Heart left ventricle (tissue), 13 donors: ENCODE measurements at regions not wholly inside any gene's neighbourhood (a gene's known extent, or its start where the extent isn't known, plus 50 kb on each side); places are given as distances from the start of the nearest gene placed in this dataset.

Experiments
- CTCF ChIP-seq, 12 donors: fragments of 200-600 bp; sonication (generic) in 4 of 12; IDR thresholded peaks; one replicate each; pipeline versions ENCODE4 v1.5.0 to v1.8.0; 2018 to 2022; ENCODE audit warnings: antibody characterized with exemption in 12 of 12, mild to moderate bottlenecking in 5 of 12
- POLR2A ChIP-seq, 2 donors: fragments of 450-650 bp; IDR thresholded peaks; one replicate each; pipeline ENCODE4 v1.6.1; 2017; ENCODE audit warnings: antibody characterized with exemption in 2 of 2, mild to moderate bottlenecking in 2 of 2, moderate library complexity in 2 of 2
- donor health status: ischemic (EF 13 %, LVEDD 7.1; RV severe dilation, severe dysfunction).
- donor health status: DM: no; HTN: yes; CAD: no.
- donor health status: DM: no; HTN: no; CAD: no.
- donor health status: ischemic (EF 25% LVEDD 6.9; RV normal size, moderate dysfunction).
- donor health status: ischemic (EF 25% LVEDD 5.7; RV mildly dilated, moderate dysfunction).
- donor health status: ischemic (EF 35%, LVEDD 5.7; RV mildly dilated, moderate dysfunction).
- donor health status: nonischemic (EF 11% LVEDD 7.7; RV severe dilation, severe dysfunction).
- donor health status: DM: yes; HTN: yes; CAD: no.
- donor health status: PGD.
- donor health status: ischemic (EF 29% LVEDD 5.4; RV normal size, mild dysfunction).
- donor health status: nonischemic (EF 23%, LVEDD 6.1; RV moderate dilation, normal function).

- TF ChIP-seq CTCF (IDR thresholded peaks at IDR 0.05) (no peak), POLR2A (IDR thresholded peaks at IDR 0.05) (no peak)
Observed at GRCh38 chr10:57992321-57993077, 275.2 kb downstream of the IPMK start.
